Mesothelial cell of epicardium (in vitro differentiated cells): ENCODE measurements at regions not wholly inside any gene's neighbourhood (a gene's known extent, or its start where the extent isn't known, plus 50 kb on each side); places are given as distances from the start of the nearest gene placed in this dataset.

Source experiments
- DNase-seq, 2 experiments: peaks; one replicate each; pipeline ENCODE4 v3.0.0; 2021; ENCODE audit warnings: low spot score in 2 of 2; ENCODE audit not compliant: unreplicated experiment in 2 of 2
- H3K27ac Mint-ChIP-seq: 2 replicates; pipeline ENCODE4 v1.8.0; 2021; ENCODE audit warnings: mixed read lengths
- H3K27me3 Mint-ChIP-seq: 2 replicates; pipeline ENCODE4 v1.8.0; 2021; ENCODE audit warnings: low read depth, mixed read lengths
- H3K36me3 Mint-ChIP-seq: 2 replicates; pipeline ENCODE4 v1.8.0; 2021; ENCODE audit warnings: mixed read lengths
- H3K4me1 Mint-ChIP-seq: 2 replicates; pipeline ENCODE4 v1.8.0; 2021; ENCODE audit warnings: mixed read lengths
- H3K4me3 Mint-ChIP-seq: 2 replicates; pipeline ENCODE4 v1.8.0; 2021; ENCODE audit warnings: mild to moderate bottlenecking, moderate library complexity, mixed read lengths
- H3K9me3 Mint-ChIP-seq: 2 replicates; pipeline ENCODE4 v1.8.0; 2021; ENCODE audit warnings: mixed read lengths
- CTCF ChIP-seq: fragments of 200-600 bp; sonication (generic); IDR thresholded peaks from one replicate; pipeline ENCODE4 v1.5.0; 2021; ENCODE audit warnings: antibody characterized with exemption; ENCODE audit not compliant: unreplicated experiment

DNA sequence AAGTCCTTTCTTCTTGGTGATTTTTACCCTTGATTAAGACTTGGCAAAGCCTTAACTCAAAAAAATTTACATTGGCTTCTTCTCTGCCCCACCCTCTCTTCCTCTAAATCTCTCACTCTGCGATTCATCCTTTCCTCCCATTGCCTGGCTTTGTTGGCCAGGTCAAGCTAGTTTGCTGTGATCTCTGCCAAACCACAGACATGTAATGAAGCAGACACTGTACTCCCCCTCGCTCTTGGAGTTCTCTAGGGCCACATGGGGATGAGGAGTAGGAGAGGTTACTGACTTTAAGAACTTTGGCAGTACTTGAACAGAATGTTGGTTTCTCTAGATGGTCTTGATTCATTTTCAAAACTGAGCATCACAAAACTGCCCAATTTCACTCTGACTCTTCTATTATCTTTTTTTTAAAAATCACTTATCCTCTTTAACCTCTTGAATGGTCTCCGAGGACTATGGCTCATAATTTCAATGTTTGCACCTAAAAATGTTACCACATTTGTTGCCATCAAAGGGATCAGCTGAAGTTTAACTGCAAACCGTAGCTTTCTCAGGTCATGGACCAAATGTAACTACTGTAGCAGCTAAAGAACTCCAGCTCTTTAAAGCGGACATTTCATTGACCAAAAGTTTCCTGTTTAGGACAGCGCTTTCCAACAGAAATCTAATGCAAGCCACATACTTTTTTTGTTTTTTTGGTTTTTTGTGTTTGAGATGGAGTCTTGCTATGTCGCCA lies 62.7 kb upstream of the IPO9 start:
- no peak overlapping the region for H3K4me3 Mint-ChIP-seq
- peaks cover 21% of the 10 kb centered on the region for H3K4me1 Mint-ChIP-seq
- H3K36me3 Mint-ChIP-seq: peaks cover 11% of the 10 kb centered on the region
- peak overlapping the region; percentile 62 for H3K27ac Mint-ChIP-seq
- DNase-seq: no peak
- H3K27me3 Mint-ChIP-seq: no peaks in the 10 kb centered on the region
- H3K9me3 Mint-ChIP-seq: peaks cover 10% of the 10 kb centered on the region
- TF ChIP-seq CTCF: no peak

DNA sequence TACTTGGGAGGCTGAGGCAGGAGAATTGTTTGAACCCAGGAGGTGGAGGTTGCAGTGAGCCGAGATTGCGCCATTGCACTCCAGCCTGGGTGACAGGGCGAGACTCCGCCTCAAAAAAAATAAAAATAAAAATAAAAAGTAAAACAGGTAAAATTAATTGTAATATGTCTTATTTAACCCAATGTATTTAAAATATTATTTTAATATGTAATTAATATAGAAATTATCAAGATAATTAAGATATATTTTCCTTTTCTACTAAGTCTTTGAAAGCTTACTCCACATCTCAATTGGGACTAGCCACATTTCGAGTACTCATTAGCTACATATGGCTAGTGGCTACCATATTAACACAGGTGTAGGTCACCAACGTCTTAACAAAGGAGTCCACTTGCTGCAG lies 61.6 kb upstream of the IPO9 start:
- Mint-ChIP-seq H3K27ac (no peak overlapping the region), H3K4me3 (no peak overlapping the region), H3K27me3 (no peaks in the 10 kb centered on the region), H3K4me1 (peaks cover 21% of the 10 kb centered on the region), H3K9me3 (peaks cover 21% of the 10 kb centered on the region), H3K36me3 (peaks cover 21% of the 10 kb centered on the region)
- no peak for DNase-seq
- no peak for TF ChIP-seq CTCF

GRCh38 chr1:201769072-201769471 lies 59.9 kb upstream of the IPO9 start:
- DNase-seq: no peak
- Mint-ChIP-seq H3K9me3 (peaks cover 22% of the 10 kb centered on the region), H3K4me1 (peaks cover 12% of the 10 kb centered on the region), H3K27me3 (no peaks in the 10 kb centered on the region), H3K36me3 (peaks cover 25% of the 10 kb centered on the region), H3K4me3 (no peak overlapping the region), H3K27ac (no peak overlapping the region)
- no peak for TF ChIP-seq CTCF

- TF ChIP-seq CTCF: no peak
- Mint-ChIP-seq H3K4me1 (peaks cover 16% of the 10 kb centered on the region), H3K4me3 (no peak overlapping the region), H3K27ac (no peak overlapping the region), H3K9me3 (peaks cover 22% of the 10 kb centered on the region), H3K27me3 (no peaks in the 10 kb centered on the region), H3K36me3 (peaks cover 30% of the 10 kb centered on the region)
- no peak for DNase-seq
These were observed 59.0 kb upstream of the IPO9 start for GRCh38 chr1:201769966-201770365.

GRCh38 chr1:201771466-201771865 lies 57.5 kb upstream of the IPO9 start:
- no peak overlapping the region for H3K4me3 Mint-ChIP-seq
- TF ChIP-seq CTCF: no peak
- no peak for DNase-seq
- H3K4me1 Mint-ChIP-seq: peaks cover 8% of the 10 kb centered on the region
- H3K27me3 Mint-ChIP-seq: no peaks in the 10 kb centered on the region
- H3K27ac Mint-ChIP-seq: no peak overlapping the region
- peaks cover 22% of the 10 kb centered on the region for H3K9me3 Mint-ChIP-seq
- peaks cover 32% of the 10 kb centered on the region for H3K36me3 Mint-ChIP-seq
